Right kidney (tissue), 1 donor: ENCODE measurements at regions not wholly inside any gene's neighbourhood (a gene's known extent, or its start where the extent isn't known, plus 50 kb on each side); places are given as distances from the start of the nearest gene placed in this dataset.
"Not testable (repeated sequence)": the region's sequence is repeated elsewhere in the genome, so short reads cannot be mapped to it uniquely, and the experiment has no call there.

Experiments used
- DNase-seq: peaks from one replicate; pipeline ENCODE4 v3.0.0-alpha.2; 2016

GRCh38 chr6:81002126-81002525 lies 750.4 kb downstream of the TENT5A start:
- DNase-seq, result no peak

- no peak for DNase-seq
These were observed 761.2 kb downstream of the TENT5A start for GRCh38 chr6:80991316-80991715.

GRCh38 chr6:80988892-80989291 lies 763.6 kb downstream of the TENT5A start:
- no peak for DNase-seq

DNA sequence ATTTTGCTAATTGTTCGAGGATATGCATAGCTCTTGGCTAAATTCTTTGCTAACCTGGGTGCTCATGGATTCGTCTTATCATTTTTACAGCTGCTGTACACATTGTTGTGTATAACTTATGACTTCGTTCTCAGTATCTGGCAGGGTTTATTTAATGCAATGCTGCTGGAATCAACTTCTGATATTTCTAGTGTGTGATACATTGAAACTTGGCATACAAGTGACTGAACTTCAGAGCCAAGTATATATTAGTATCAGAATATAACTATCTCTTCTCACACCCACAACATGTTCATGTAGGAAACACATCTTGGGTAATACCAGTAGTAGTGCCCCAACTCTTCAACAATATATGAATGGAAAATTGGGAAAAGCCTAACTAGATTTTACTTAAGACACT lies 764.2 kb downstream of the TENT5A start:
- no peak for DNase-seq

DNA sequence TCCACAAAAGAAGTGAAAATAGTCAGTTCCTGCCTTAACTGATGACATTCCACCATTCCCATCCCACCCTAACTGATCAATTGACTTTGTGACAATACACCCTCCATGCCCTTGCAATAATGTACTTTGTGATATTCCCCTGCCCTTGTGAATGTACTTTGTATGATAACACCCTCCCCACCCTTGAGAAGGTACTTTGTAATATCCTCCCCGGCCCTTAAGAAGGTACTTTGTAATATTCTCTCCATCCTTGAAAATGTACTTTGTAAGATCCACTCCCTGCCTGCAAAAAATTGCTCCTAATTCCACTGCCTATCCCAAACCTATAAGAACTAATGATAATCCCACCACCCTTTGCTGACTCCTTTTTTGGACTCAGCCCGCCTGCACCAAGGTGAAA lies 771.3 kb downstream of the TENT5A start:
- not testable (repeated sequence) for DNase-seq

DNA sequence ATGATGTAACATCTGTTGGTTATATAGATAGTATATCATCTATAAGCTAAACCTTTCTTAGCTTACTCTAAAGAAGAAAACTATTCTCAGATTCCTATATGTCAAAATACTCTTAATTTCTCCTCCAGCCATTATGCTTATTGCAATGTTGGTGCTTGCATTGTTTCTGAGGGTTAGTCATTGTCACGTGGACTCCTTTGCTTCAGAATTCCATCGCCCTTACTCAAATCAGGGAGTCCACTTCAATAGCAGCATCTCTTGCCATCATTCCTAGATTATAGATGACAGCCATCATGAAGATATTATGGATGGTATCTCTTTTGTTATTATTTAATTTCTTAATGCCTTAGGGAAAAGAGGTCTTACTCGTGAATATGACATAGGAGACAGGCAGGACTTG lies 776.1 kb downstream of the TENT5A start:
- DNase-seq, result no peak

- DNase-seq, result no peak
These were observed 777.9 kb downstream of the TENT5A start for GRCh38 chr6:80974579-80974978.

GRCh38 chr6:80969439-80969838 lies 783.0 kb downstream of the TENT5A start:
- DNase-seq, result no peak

DNA sequence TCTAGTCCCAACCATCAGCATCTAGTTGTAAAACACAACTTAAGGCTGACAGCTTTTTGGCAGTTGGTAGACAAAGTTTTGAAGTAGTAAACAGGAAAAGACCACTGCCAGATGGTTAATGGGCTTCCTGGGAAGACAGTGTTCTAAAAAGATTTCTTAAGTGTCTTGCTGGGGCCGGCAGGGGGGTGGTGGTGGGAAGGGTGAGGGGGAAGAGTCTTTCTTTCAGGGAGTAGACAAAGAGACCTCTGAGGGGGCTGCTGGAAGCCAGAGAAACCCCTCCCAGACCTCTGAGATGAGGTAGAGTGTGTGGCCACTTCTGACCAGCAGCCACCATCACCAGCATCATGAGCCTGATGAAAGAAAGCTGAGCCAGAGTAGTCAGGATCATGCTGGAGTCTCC lies 784.9 kb downstream of the TENT5A start:
- DNase-seq, result no peak

DNA sequence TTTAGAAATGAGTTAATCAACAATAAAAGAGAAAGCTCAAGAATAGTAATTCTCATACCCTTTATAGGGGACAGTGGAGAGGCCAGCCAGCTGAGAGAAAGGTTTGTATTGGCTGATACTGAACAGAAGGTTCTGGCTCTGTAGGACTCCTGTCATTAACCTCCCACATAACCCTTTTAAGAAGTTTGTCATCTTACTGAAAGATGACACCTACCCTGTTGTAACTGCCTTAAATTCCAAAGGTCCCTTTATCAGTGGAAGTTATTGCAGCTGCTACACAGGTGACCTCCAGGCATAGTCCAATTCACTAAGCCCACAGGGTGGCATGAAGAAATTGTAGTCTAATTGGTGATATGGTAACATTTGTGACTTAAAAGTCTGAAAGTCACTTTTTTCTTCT lies 790.1 kb downstream of the TENT5A start:
- DNase-seq, result no peak

DNA sequence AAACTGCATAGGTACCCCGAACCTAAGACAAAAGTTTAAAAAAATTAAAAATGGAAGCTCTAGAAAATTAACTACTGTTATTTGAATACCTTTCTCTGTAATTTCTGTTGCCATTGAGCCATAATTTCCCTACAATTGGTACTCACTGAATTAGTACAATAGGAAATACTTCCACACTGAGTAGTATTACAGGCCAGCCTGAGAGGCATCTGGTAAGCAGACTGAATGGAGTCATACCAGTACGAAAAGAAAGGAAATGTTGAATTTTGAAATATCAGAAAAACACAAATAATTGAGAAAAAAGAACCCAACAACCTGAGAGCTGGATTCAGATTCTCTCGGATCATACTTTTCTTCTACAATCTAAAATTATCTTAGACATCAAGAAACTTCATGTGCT lies 791.3 kb downstream of the TENT5A start:
- no peak for DNase-seq

- DNase-seq, result no peak
These were observed 793.4 kb downstream of the TENT5A start for GRCh38 chr6:80959034-80959433.

- no peak for DNase-seq
These were observed 795.6 kb downstream of the TENT5A start for GRCh38 chr6:80956898-80957297.

DNA sequence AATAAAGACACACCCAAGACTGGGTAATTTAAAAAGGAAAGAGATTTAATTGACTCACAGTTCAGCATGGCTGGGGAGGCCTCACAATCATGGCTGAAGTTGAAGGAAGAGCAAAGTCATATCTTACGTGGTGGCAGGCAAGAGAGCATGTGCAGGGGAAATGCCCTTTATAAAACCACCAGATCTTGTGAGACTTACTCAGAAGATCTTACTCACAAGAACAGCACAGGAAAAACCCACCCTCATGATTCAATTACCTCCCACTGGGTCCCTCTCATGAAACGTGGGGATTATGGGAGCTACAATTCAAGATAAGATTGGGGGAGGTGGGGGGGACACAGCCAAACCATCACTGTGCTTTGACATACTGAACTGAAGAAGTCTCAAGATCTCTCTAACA lies 800.0 kb downstream of the TENT5A start:
- not testable (repeated sequence) for DNase-seq

DNA sequence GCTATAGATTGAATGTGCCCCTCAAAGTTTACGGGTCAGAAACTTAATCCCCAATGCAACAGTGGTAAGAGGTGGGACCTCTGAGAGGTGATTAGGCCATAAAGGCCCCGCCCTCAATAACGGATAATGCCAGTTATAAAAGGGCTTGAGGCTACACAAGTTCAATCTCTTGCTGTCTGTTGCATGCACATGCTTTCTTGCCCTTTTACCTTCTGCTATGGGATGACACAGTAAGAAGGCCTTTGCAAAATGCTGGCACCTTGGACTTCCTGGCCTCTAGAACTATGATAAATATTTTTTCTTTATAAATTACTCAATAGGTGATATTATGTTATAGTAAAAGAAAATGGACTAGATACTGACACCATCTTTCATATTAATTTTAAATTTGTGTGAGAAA lies 806.1 kb downstream of the TENT5A start:
- no peak for DNase-seq

- DNase-seq, result no peak
These were observed 809.6 kb downstream of the TENT5A start for GRCh38 chr6:80942911-80943310.

DNA sequence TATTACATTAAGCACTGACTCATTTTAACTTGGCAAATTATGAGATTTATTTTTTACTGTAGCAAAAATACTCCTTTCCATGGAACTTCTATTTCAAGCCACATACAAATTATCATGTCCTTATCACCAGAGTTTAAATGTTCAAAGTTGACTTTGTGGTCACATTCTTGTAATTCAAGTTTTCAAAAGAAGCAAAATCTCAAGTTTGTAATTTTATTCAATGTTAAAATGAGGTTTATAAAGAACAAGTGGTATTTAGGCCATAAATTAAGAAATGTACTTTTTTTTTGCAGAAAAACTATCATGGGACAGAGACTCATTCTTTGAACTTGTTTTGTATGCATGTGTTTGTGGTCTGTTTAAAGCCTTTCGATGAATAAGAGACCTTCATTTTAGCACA lies 811.5 kb downstream of the TENT5A start:
- DNase-seq, result no peak

- DNase-seq, result no peak
These were observed 811.9 kb downstream of the TENT5A start for GRCh38 chr6:80940571-80940970.

DNA sequence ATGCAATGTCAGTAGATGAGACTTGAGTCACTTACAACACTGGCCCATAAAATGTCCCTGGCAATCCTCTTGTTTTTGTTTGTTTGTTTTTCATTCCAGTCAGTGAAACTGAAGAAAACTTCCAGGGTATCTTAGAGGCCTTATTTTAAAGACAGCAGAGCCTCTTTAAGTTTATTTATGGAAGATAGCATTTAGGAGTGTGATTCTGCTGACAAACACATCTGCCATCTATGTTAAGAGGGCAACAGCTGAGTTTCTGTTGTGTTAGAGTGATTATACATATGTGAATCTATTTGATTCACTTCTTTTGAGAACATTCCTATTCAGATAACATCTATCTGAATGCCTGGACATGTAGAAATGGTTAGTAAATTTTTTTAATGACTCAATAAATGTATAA lies 812.6 kb downstream of the TENT5A start:
- no peak for DNase-seq

DNA sequence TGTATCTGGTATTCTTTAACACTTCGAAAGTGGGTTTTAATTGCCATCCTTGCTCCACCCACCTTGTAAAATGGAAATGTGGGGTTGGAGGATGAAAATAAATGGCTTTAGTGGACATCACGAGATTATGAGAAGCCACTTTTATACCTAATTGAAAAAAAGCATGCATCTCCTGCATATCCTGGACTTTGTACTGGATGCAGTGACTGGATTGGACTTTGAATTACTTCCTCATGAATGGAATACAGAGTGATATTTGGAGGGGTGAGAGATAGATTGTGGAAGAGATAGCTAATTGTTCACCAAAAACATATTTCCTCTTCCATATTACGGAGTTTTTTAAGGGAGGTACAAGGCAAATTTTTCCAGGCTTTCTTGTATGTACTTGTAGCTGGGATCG lies 813.0 kb downstream of the TENT5A start:
- no peak for DNase-seq

DNA sequence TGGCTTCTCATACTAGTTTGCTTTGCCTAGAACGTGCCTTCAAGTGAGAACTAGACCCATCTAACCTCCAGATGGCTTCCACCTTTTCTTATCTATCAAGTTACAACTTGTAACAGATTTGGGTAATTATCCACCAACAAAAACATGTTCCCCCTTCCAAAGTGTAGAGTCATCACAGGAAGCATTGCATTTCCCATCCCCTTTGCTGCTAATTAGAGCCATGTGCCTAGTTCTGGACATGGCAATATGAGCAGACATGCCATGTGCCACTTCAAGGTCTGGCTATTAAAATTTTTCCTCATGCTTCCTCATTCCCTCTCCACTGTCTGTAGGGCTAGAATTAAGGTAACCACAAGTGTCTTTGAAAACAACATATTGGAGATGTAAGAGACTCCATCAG lies 814.4 kb downstream of the TENT5A start:
- no peak for DNase-seq

DNA sequence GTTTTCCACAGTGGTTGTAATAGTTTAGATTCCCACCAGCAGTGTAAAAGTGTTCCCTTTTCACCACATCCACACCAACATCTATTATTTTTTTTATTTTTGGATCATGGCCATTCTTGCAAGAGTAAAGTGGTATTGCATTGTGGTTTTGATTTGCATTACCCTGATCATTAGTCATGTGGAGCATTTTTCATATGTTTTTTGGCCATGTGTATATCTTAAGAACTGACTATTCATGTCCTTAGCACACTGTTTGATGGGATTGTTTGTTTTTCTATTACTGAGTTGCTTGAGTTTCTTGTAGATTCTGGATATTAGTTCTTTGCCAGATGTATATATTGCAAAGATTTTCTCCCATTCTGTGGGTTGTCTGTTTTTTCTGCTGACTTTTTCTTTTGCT lies 820.1 kb downstream of the TENT5A start:
- DNase-seq, result no peak

DNA sequence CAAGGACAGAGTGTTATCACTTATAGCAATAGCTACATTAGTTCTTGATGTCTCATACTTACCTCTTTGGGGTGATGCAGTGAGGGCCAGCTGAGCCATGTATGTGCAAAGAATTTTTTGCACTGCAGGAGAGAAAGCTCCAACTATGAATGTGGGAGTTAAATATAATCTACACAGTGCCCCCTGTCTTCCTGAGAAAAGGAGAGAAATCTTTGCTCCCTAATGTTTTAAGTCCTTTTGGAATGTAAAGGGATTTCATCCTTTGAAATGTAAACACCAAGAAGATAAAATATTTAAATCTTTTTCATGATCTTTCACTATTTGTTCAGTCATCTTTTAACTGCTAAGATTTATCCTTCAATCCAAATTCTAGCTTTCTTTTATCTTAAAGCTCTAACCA lies 822.1 kb downstream of the TENT5A start:
- no peak for DNase-seq

DNA sequence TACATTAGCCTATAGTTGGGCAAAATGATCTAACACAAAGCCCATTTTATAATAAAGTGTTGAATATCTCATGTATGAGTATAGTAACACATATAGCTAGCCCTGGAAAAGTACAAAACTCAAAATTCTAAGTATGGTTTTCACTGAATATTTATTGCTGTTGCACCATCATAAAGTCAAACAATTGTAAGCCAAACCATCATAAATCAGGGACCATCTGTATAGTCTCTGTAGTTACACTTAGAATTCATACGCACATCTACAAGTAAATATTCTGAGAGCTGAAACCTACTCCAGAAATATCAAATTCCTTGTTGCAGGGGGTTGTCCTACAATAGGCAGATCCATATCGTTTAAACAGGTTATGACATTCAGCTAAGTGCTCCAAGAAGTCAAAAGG lies 817.3 kb downstream of the BCKDHB start:
- no peak for DNase-seq

DNA sequence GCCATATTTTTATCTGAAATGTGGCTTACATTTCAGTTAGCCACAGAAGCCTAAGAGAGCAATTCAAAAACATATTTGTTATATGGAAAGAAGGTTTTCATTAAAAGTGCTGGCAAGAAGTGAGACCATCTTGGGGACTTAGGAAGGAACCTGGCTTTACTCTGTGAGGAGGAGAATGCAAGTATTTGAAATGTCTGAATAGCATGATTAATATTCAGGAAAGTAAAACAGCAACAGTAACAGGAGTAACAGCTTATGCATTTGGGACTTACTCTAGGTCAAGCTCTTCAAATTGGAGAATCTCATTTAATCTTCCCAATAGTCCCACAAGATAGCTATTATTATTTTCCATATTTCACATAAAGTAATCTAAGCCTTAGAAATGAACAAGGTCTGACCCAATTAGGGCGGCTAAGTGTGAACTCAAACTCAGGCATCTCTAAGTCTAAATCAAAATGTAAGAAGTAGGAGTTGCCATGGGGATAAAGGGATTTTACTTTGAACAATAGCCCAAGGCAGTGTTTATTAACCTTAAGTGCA lies 816.5 kb downstream of the BCKDHB start:
- DNase-seq, result no peak
